ENCODE measurements at regions not wholly inside any gene's neighbourhood (a gene's known extent, or its start where the extent isn't known, plus 50 kb on each side); places are given as distances from the start of the nearest gene placed in this dataset.

GRCh38 chr1:88291611-88292354 lies 392.3 kb upstream of the PKN2 start:
- DNase-seq (ENCODE audit: low read depth in 1 of 2, low spot score in 1 of 2) = no peak
- no peak for TF ChIP-seq JUND (IDR thresholded peaks at IDR 0.05; ENCODE audit: low read depth)
- in situ Hi-C loops (cut with HindIII; ENCODE audit: low pct_unique_long_range_greater_than_20kb, low sequenced_read_pairs) = no loop called here

GRCh38 chr1:88293691-88294190 lies 390.3 kb upstream of the PKN2 start:
- DNase-seq (ENCODE audit: low read depth in 1 of 2, low spot score in 1 of 2) = peak in 1 of 2 experiments; percentile 51
- in situ Hi-C loops (cut with HindIII; ENCODE audit: low pct_unique_long_range_greater_than_20kb, low sequenced_read_pairs) = no loop called here
- no peak for TF ChIP-seq JUND (IDR thresholded peaks at IDR 0.05; ENCODE audit: low read depth)

GRCh38 chr1:88296227-88296626 lies 387.8 kb upstream of the PKN2 start:
- no peak for TF ChIP-seq JUND (IDR thresholded peaks at IDR 0.05; ENCODE audit: low read depth)
- in situ Hi-C loops (cut with HindIII; ENCODE audit: low pct_unique_long_range_greater_than_20kb, low sequenced_read_pairs) = no loop called here
- no peak for DNase-seq (ENCODE audit: low read depth in 1 of 2, low spot score in 1 of 2)

GRCh38 chr1:88296642-88297041 lies 387.4 kb upstream of the PKN2 start:
- in situ Hi-C loops (cut with HindIII; ENCODE audit: low pct_unique_long_range_greater_than_20kb, low sequenced_read_pairs) = no loop called here
- TF ChIP-seq JUND (IDR thresholded peaks at IDR 0.05; ENCODE audit: low read depth) = no peak
- no peak for DNase-seq (ENCODE audit: low read depth in 1 of 2, low spot score in 1 of 2)

GRCh38 chr1:88298506-88298905 lies 385.6 kb upstream of the PKN2 start:
- TF ChIP-seq JUND (IDR thresholded peaks at IDR 0.05; ENCODE audit: low read depth) = no peak
- no peak for DNase-seq (ENCODE audit: low read depth in 1 of 2, low spot score in 1 of 2)
- in situ Hi-C loops (cut with HindIII; ENCODE audit: low pct_unique_long_range_greater_than_20kb, low sequenced_read_pairs) = no loop called here

- TF ChIP-seq JUND (IDR thresholded peaks at IDR 0.05; ENCODE audit: low read depth) = no peak
- no peak for DNase-seq (ENCODE audit: low read depth in 1 of 2, low spot score in 1 of 2)
- in situ Hi-C loops (cut with HindIII; ENCODE audit: low pct_unique_long_range_greater_than_20kb, low sequenced_read_pairs) = no loop called here
These were observed 383.3 kb upstream of the PKN2 start for GRCh38 chr1:88300752-88301263.

GRCh38 chr1:88302843-88303486 lies 381.1 kb upstream of the PKN2 start:
- TF ChIP-seq JUND (IDR thresholded peaks at IDR 0.05; ENCODE audit: low read depth) = no peak
- DNase-seq (ENCODE audit: low read depth in 1 of 2, low spot score in 1 of 2) = peak; percentile 1 to 46
- in situ Hi-C loops (cut with HindIII; ENCODE audit: low pct_unique_long_range_greater_than_20kb, low sequenced_read_pairs) = no loop called here

GRCh38 chr1:88311265-88311664 lies 372.8 kb upstream of the PKN2 start:
- in situ Hi-C loops (cut with HindIII; ENCODE audit: low pct_unique_long_range_greater_than_20kb, low sequenced_read_pairs) = no loop called here
- no peak for DNase-seq (ENCODE audit: low read depth in 1 of 2, low spot score in 1 of 2)
- TF ChIP-seq JUND (IDR thresholded peaks at IDR 0.05; ENCODE audit: low read depth) = no peak

- no peak for TF ChIP-seq JUND (IDR thresholded peaks at IDR 0.05; ENCODE audit: low read depth)
- in situ Hi-C loops (cut with HindIII; ENCODE audit: low pct_unique_long_range_greater_than_20kb, low sequenced_read_pairs) = no loop called here
- DNase-seq (ENCODE audit: low read depth in 1 of 2, low spot score in 1 of 2) = no peak
These were observed 372.2 kb upstream of the PKN2 start for GRCh38 chr1:88311907-88312306.

GRCh38 chr1:88317396-88317795 lies 366.7 kb upstream of the PKN2 start:
- DNase-seq (ENCODE audit: low read depth in 1 of 2, low spot score in 1 of 2) = no peak
- in situ Hi-C loops (cut with HindIII; ENCODE audit: low pct_unique_long_range_greater_than_20kb, low sequenced_read_pairs) = no loop called here
- TF ChIP-seq JUND (IDR thresholded peaks at IDR 0.05; ENCODE audit: low read depth) = no peak

GRCh38 chr1:88318740-88319139 lies 365.3 kb upstream of the PKN2 start:
- TF ChIP-seq JUND (IDR thresholded peaks at IDR 0.05; ENCODE audit: low read depth) = no peak
- DNase-seq (ENCODE audit: low read depth in 1 of 2, low spot score in 1 of 2) = no peak
- in situ Hi-C loops (cut with HindIII; ENCODE audit: low pct_unique_long_range_greater_than_20kb, low sequenced_read_pairs) = no loop called here

- in situ Hi-C loops (cut with HindIII; ENCODE audit: low pct_unique_long_range_greater_than_20kb, low sequenced_read_pairs) = no loop called here
- DNase-seq (ENCODE audit: low read depth in 1 of 2, low spot score in 1 of 2) = no peak
- no peak for TF ChIP-seq JUND (IDR thresholded peaks at IDR 0.05; ENCODE audit: low read depth)
These were observed 363.8 kb upstream of the PKN2 start for GRCh38 chr1:88320291-88320690.

- in situ Hi-C loops (cut with HindIII; ENCODE audit: low pct_unique_long_range_greater_than_20kb, low sequenced_read_pairs) = no loop called here
- no peak for DNase-seq (ENCODE audit: low read depth in 1 of 2, low spot score in 1 of 2)
- TF ChIP-seq JUND (IDR thresholded peaks at IDR 0.05; ENCODE audit: low read depth) = no peak
These were observed 362.4 kb upstream of the PKN2 start for GRCh38 chr1:88321706-88322105.

All from T47D (cell line).